ENCODE measurements at regions not wholly inside any gene's neighbourhood (a gene's known extent, or its start where the extent isn't known, plus 50 kb on each side); places are given as distances from the start of the nearest gene placed in this dataset.
"Not testable (repeated sequence)": the region's sequence is repeated elsewhere in the genome, so short reads cannot be mapped to it uniquely, and the experiment has no call there.

DNA sequence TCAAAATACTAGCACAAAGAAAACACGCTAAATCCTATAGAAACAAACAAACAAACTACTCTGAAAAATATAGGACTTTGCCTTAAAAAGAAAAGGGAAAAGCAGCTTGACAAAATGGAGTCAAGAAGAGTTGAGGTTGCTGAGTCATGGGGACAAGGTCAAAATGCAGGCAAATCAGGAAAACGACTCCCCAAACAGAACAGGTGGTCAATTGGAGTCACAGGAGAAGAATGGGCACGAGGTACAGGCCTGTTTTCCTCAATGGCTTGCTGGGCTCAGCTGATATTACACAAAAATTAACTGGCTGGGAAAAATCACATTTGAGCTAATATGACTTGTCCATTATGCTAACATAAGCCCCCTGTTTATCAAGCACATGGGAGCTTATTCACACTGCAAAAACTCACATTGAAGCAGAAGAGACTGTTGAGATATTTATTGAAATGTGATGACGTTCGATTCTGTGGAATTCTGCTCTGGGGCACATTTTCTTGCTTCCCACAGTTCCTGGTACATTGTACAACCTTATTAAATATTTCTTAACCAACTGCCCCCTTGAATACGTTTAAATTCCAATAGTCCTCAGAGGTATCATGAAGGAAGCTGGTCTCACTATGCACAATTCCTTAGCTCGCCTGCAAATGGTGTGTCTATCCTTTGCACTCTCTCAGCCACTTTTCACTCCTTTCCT, 1622.1 kb downstream of the STIM2 start:
- no peak for DNase-seq (ENCODE audit: extremely low spot score)
- TF ChIP-seq CTBP1 (IDR thresholded peaks at IDR 0.05; ENCODE audit: borderline replicate concordance) = no peak
- TF ChIP-seq FOXM1 (IDR thresholded peaks at IDR 0.05; ENCODE audit: borderline replicate concordance) = no peak
- TF ChIP-seq, protein P1, sequence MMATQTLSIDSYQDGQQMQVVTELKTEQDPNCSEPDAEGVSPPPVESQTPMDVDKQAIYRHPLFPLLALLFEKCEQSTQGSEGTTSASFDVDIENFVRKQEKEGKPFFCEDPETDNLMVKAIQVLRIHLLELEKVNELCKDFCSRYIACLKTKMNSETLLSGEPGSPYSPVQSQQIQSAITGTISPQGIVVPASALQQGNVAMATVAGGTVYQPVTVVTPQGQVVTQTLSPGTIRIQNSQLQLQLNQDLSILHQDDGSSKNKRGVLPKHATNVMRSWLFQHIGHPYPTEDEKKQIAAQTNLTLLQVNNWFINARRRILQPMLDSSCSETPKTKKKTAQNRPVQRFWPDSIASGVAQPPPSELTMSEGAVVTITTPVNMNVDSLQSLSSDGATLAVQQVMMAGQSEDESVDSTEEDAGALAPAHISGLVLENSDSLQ (IDR thresholded peaks at IDR 0.05) = no peak
- TF ChIP-seq ELF4 (IDR thresholded peaks at IDR 0.05) = no peak
- TF ChIP-seq HDGF (IDR thresholded peaks at IDR 0.05; ENCODE audit: borderline replicate concordance) = no peak
- no peak for TF ChIP-seq SP1 (IDR thresholded peaks at IDR 0.05)
- no peak for TF ChIP-seq NFRKB (IDR thresholded peaks at IDR 0.05)
- no peak for TF ChIP-seq LEF1 (IDR thresholded peaks at IDR 0.05; ENCODE audit: borderline replicate concordance)
- TF ChIP-seq FOXA1 (IDR thresholded peaks at IDR 0.05) = no peak
- no peak for TF ChIP-seq L3MBTL2 (conservative IDR thresholded peaks at IDR 0.05)
- no peak for TF ChIP-seq ARNT (IDR thresholded peaks at IDR 0.05)
- TF ChIP-seq TARDBP (IDR thresholded peaks at IDR 0.05) = no peak
- CTCF ChIA-PET = no interaction called here
- POLR2A ChIA-PET = no interaction called here

GRCh38 chr4:28488021-28488420, 1627.4 kb downstream of the STIM2 start:
- TF ChIP-seq SUZ12 (IDR thresholded peaks at IDR 0.05) (no peak), NFRKB (IDR thresholded peaks at IDR 0.05) (no peak), FOXM1 (IDR thresholded peaks at IDR 0.05; ENCODE audit: borderline replicate concordance) (no peak)
- TF ChIP-seq, protein P1 (IDR thresholded peaks at IDR 0.05) = no peak
- no peak for DNase-seq (ENCODE audit: extremely low spot score)
- ChIA-PET CTCF (no interaction called here), POLR2A (no interaction called here)

DNA sequence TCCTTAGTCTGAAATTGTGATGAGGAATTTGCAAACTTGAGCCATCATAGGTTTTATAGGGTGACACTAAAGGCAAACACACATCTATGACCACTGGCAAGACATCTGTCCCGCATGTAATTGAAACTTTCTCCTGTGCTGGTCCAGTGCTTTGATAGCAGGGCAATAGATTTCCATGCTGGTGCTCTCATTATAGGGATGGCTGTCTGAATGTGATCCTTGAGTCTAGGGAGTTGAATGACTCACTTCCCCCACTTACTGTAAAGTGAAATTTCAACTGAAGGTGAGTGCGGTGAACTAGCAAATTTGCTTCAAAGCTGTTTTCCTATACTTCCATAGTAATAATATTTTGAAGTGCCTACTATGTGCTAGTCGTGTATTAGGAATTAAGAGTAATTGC, 1630.0 kb downstream of the STIM2 start:
- CTCF ChIA-PET = no interaction called here
- DNase-seq (ENCODE audit: extremely low spot score) = no peak
- POLR2A ChIA-PET = no interaction called here
- no peak for TF ChIP-seq LEF1 (IDR thresholded peaks at IDR 0.05; ENCODE audit: borderline replicate concordance)
- TF ChIP-seq NFRKB (IDR thresholded peaks at IDR 0.05) = no peak
- no peak for TF ChIP-seq ZNF384 (IDR thresholded peaks at IDR 0.05)
- no peak for TF ChIP-seq SUZ12 (IDR thresholded peaks at IDR 0.05)
- no peak for TF ChIP-seq CTBP1 (IDR thresholded peaks at IDR 0.05; ENCODE audit: borderline replicate concordance)
- TF ChIP-seq, protein P1 (IDR thresholded peaks at IDR 0.05) = no peak
- TF ChIP-seq SP1 (IDR thresholded peaks at IDR 0.05) = no peak
- TF ChIP-seq L3MBTL2 (conservative IDR thresholded peaks at IDR 0.05) = no peak
- TF ChIP-seq ELF4 (IDR thresholded peaks at IDR 0.05) = no peak
- no peak for TF ChIP-seq ARNT (IDR thresholded peaks at IDR 0.05)
- TF ChIP-seq FOXA1 (IDR thresholded peaks at IDR 0.05) = no peak
- TF ChIP-seq HDGF (IDR thresholded peaks at IDR 0.05; ENCODE audit: borderline replicate concordance) = no peak
- TF ChIP-seq BHLHE40 (IDR thresholded peaks at IDR 0.05; ENCODE audit: borderline replicate concordance) = no peak
- no peak for TF ChIP-seq FOXM1 (IDR thresholded peaks at IDR 0.05; ENCODE audit: borderline replicate concordance)
- TF ChIP-seq TARDBP (IDR thresholded peaks at IDR 0.05) = no peak
- TF ChIP-seq FOXK2 (IDR thresholded peaks at IDR 0.05) = no peak

- DNase-seq (ENCODE audit: extremely low spot score) = no peak
- ChIA-PET CTCF (no interaction called here), POLR2A (no interaction called here)
- TF ChIP-seq SUZ12 (IDR thresholded peaks at IDR 0.05) = no peak
These were observed 1644.4 kb downstream of the STIM2 start for GRCh38 chr4:28505064-28505463.

- POLR2A ChIA-PET = no interaction called here
- DNase-seq (ENCODE audit: extremely low spot score) = no peak
- CTCF ChIA-PET = no interaction called here
- TF ChIP-seq TARDBP (IDR thresholded peaks at IDR 0.05) = no peak
- TF ChIP-seq SP1 (IDR thresholded peaks at IDR 0.05) = no peak
- no peak for TF ChIP-seq FOXM1 (IDR thresholded peaks at IDR 0.05; ENCODE audit: borderline replicate concordance)
- no peak for TF ChIP-seq LEF1 (IDR thresholded peaks at IDR 0.05; ENCODE audit: borderline replicate concordance)
- no peak for TF ChIP-seq L3MBTL2 (conservative IDR thresholded peaks at IDR 0.05)
- no peak for TF ChIP-seq ELF4 (IDR thresholded peaks at IDR 0.05)
- no peak for TF ChIP-seq NFRKB (IDR thresholded peaks at IDR 0.05)
- no peak for TF ChIP-seq FOXA1 (IDR thresholded peaks at IDR 0.05)
- no peak for TF ChIP-seq ARNT (IDR thresholded peaks at IDR 0.05)
- no peak for TF ChIP-seq BHLHE40 (IDR thresholded peaks at IDR 0.05; ENCODE audit: borderline replicate concordance)
- TF ChIP-seq ZNF384 (IDR thresholded peaks at IDR 0.05) = no peak
- TF ChIP-seq FOXK2 (IDR thresholded peaks at IDR 0.05) = no peak
- TF ChIP-seq CTBP1 (IDR thresholded peaks at IDR 0.05; ENCODE audit: borderline replicate concordance) = no peak
- TF ChIP-seq SUZ12 (IDR thresholded peaks at IDR 0.05) = no peak
- TF ChIP-seq, protein P1 (IDR thresholded peaks at IDR 0.05) = no peak
These were observed 1648.0 kb downstream of the STIM2 start for GRCh38 chr4:28508636-28509035.

GRCh38 chr4:28514766-28515165, 1654.1 kb downstream of the STIM2 start:
- CTCF ChIA-PET; DNase-seq (ENCODE audit: extremely low spot score); POLR2A ChIA-PET: not testable (repeated sequence)

Data from HEK293T (cell line).